ENCODE measurements at regions not wholly inside any gene's neighbourhood (a gene's known extent, or its start where the extent isn't known, plus 50 kb on each side); places are given as distances from the start of the nearest gene placed in this dataset.

- no peak for DNase-seq
- in situ Hi-C loops (cut with MboI; ENCODE audit: low pct_unique_long_range_greater_than_20kb, low sequenced_read_pairs): no loop called here
Observed at GRCh38 chr5:173714551-173715428, 98.3 kb upstream of the BOD1 start.

GRCh38 chr5:173715607-173716006 lies 99.2 kb upstream of the BOD1 start:
- DNase-seq: no peak
- in situ Hi-C loops (cut with MboI; ENCODE audit: low pct_unique_long_range_greater_than_20kb, low sequenced_read_pairs): no loop called here

GRCh38 chr5:173716058-173716682 lies 99.7 kb upstream of the BOD1 start:
- no peak for DNase-seq
- in situ Hi-C loops (cut with MboI; ENCODE audit: low pct_unique_long_range_greater_than_20kb, low sequenced_read_pairs): no loop called here

GRCh38 chr5:173717959-173718358 lies 101.5 kb upstream of the BOD1 start:
- no peak for DNase-seq
- in situ Hi-C loops (cut with MboI; ENCODE audit: low pct_unique_long_range_greater_than_20kb, low sequenced_read_pairs): no loop called here

GRCh38 chr5:173718469-173718868 lies 102.0 kb upstream of the BOD1 start:
- in situ Hi-C loops (cut with MboI; ENCODE audit: low pct_unique_long_range_greater_than_20kb, low sequenced_read_pairs): no loop called here

GRCh38 chr5:173719731-173720082 lies 103.3 kb upstream of the BOD1 start:
- in situ Hi-C loops (cut with MboI; ENCODE audit: low pct_unique_long_range_greater_than_20kb, low sequenced_read_pairs): no loop called here
- no peak for DNase-seq

More at GRCh38 chr5:173718469-173718868, 102.0 kb upstream of the BOD1 start:
- DNase-seq: no peak

GRCh38 chr5:173720286-173720952 lies 104.0 kb upstream of the BOD1 start:
- in situ Hi-C loops (cut with MboI; ENCODE audit: low pct_unique_long_range_greater_than_20kb, low sequenced_read_pairs): no loop called here
- DNase-seq: no peak

- in situ Hi-C loops (cut with MboI; ENCODE audit: low pct_unique_long_range_greater_than_20kb, low sequenced_read_pairs): no loop called here
- no peak for DNase-seq
Observed at GRCh38 chr5:173720953-173721600, 104.6 kb upstream of the BOD1 start.

- in situ Hi-C loops (cut with MboI; ENCODE audit: low pct_unique_long_range_greater_than_20kb, low sequenced_read_pairs): no loop called here
- DNase-seq: no peak
Observed at GRCh38 chr5:173721601-173722232, 105.3 kb upstream of the BOD1 start.

- DNase-seq: no peak
- in situ Hi-C loops (cut with MboI; ENCODE audit: low pct_unique_long_range_greater_than_20kb, low sequenced_read_pairs): no loop called here
Observed at GRCh38 chr5:173726846-173727557, 110.6 kb upstream of the BOD1 start.

- in situ Hi-C loops (cut with MboI; ENCODE audit: low pct_unique_long_range_greater_than_20kb, low sequenced_read_pairs): no loop called here
- no peak for DNase-seq
Observed at GRCh38 chr5:173727839-173728778, 111.7 kb upstream of the BOD1 start.

GRCh38 chr5:173729079-173729765 lies 112.8 kb upstream of the BOD1 start:
- in situ Hi-C loops (cut with MboI; ENCODE audit: low pct_unique_long_range_greater_than_20kb, low sequenced_read_pairs): no loop called here
- no peak for DNase-seq

GRCh38 chr5:173730632-173731298 lies 114.3 kb upstream of the BOD1 start:
- in situ Hi-C loops (cut with MboI; ENCODE audit: low pct_unique_long_range_greater_than_20kb, low sequenced_read_pairs): no loop called here
- DNase-seq: no peak

GRCh38 chr5:173733021-173733420 lies 116.6 kb upstream of the BOD1 start:
- no peak for DNase-seq
- in situ Hi-C loops (cut with MboI; ENCODE audit: low pct_unique_long_range_greater_than_20kb, low sequenced_read_pairs): no loop called here

- in situ Hi-C loops (cut with MboI; ENCODE audit: low pct_unique_long_range_greater_than_20kb, low sequenced_read_pairs): no loop called here
- no peak for DNase-seq
Observed at GRCh38 chr5:173733425-173733824, 117.0 kb upstream of the BOD1 start.

GRCh38 chr5:173733831-173734501 lies 117.5 kb upstream of the BOD1 start:
- DNase-seq: no peak
- in situ Hi-C loops (cut with MboI; ENCODE audit: low pct_unique_long_range_greater_than_20kb, low sequenced_read_pairs): no loop called here

Measured in KBM-7 (cell line).